ENCODE measurements at regions not wholly inside any gene's neighbourhood (a gene's known extent, or its start where the extent isn't known, plus 50 kb on each side); places are given as distances from the start of the nearest gene placed in this dataset.

- H3K9me3 Mint-ChIP-seq: peaks cover 16% of the 10 kb centered on the region
- no peak overlapping the region for H3K27ac Mint-ChIP-seq
- H3K4me1 Mint-ChIP-seq: no peaks in the 10 kb centered on the region
- no peak overlapping the region for H3K4me3 Mint-ChIP-seq
- no peaks in the 10 kb centered on the region for H3K36me3 Mint-ChIP-seq
- no peak for ATAC-seq
- no peak for DNase-seq (ENCODE audit: low spot score in 2 of 2)
Measured at GRCh38 chr14:87185961-87186560, 806.9 kb downstream of the GALC start.

- peaks cover 16% of the 10 kb centered on the region for H3K9me3 Mint-ChIP-seq
- no peak overlapping the region for H3K27ac Mint-ChIP-seq
- no peaks in the 10 kb centered on the region for H3K4me1 Mint-ChIP-seq
- ATAC-seq: no peak
- H3K36me3 Mint-ChIP-seq: no peaks in the 10 kb centered on the region
- DNase-seq (ENCODE audit: low spot score in 2 of 2): no peak
- H3K4me3 Mint-ChIP-seq: no peak overlapping the region
Measured at GRCh38 chr14:87184180-87184579, 808.8 kb downstream of the GALC start.

- Mint-ChIP-seq H3K9me3 (peaks cover 13% of the 10 kb centered on the region), H3K4me1 (no peaks in the 10 kb centered on the region), H3K4me3 (no peak overlapping the region), H3K27ac (no peak overlapping the region), H3K36me3 (no peaks in the 10 kb centered on the region)
- DNase-seq (ENCODE audit: low spot score in 2 of 2): no peak
- no peak for ATAC-seq
Measured at GRCh38 chr14:87181288-87181687, 811.7 kb downstream of the GALC start.

GRCh38 chr14:87179936-87180335 is 813.0 kb downstream of the GALC start:
- Mint-ChIP-seq H3K4me1 (no peaks in the 10 kb centered on the region), H3K27ac (no peak overlapping the region), H3K9me3 (peaks cover 12% of the 10 kb centered on the region), H3K4me3 (no peak overlapping the region), H3K36me3 (no peaks in the 10 kb centered on the region)
- DNase-seq (ENCODE audit: low spot score in 2 of 2): no peak
- ATAC-seq: no peak

GRCh38 chr14:87178277-87178676 is 814.7 kb downstream of the GALC start:
- H3K27ac Mint-ChIP-seq: no peak overlapping the region
- no peaks in the 10 kb centered on the region for H3K36me3 Mint-ChIP-seq
- no peak for DNase-seq (ENCODE audit: low spot score in 2 of 2)

GRCh38 chr14:87175175-87175574 is 817.8 kb downstream of the GALC start:
- no peak for ATAC-seq
- H3K4me3 Mint-ChIP-seq: no peak overlapping the region
- H3K9me3 Mint-ChIP-seq: peaks cover 15% of the 10 kb centered on the region
- H3K36me3 Mint-ChIP-seq: no peaks in the 10 kb centered on the region
- no peaks in the 10 kb centered on the region for H3K4me1 Mint-ChIP-seq
- H3K27ac Mint-ChIP-seq: no peak overlapping the region
- no peak for DNase-seq (ENCODE audit: low spot score in 2 of 2)

More at GRCh38 chr14:87178277-87178676, 814.7 kb downstream of the GALC start:
- ATAC-seq: no peak
- H3K4me3 Mint-ChIP-seq: no peak overlapping the region
- H3K9me3 Mint-ChIP-seq: peaks cover 9% of the 10 kb centered on the region
- no peaks in the 10 kb centered on the region for H3K4me1 Mint-ChIP-seq

- Mint-ChIP-seq H3K27ac (no peak overlapping the region), H3K36me3 (no peaks in the 10 kb centered on the region), H3K9me3 (peaks cover 20% of the 10 kb centered on the region), H3K4me3 (no peak overlapping the region), H3K4me1 (no peaks in the 10 kb centered on the region)
- ATAC-seq: no peak
- no peak for DNase-seq (ENCODE audit: low spot score in 2 of 2)
Measured at GRCh38 chr14:87171141-87171540, 821.8 kb downstream of the GALC start.

GRCh38 chr14:87170179-87170578 is 822.8 kb downstream of the GALC start:
- Mint-ChIP-seq H3K4me1 (no peaks in the 10 kb centered on the region), H3K36me3 (no peaks in the 10 kb centered on the region), H3K4me3 (no peak overlapping the region), H3K27ac (no peak overlapping the region), H3K9me3 (peaks cover 22% of the 10 kb centered on the region)
- ATAC-seq: no peak
- DNase-seq (ENCODE audit: low spot score in 2 of 2): no peak

- Mint-ChIP-seq H3K27ac (no peak overlapping the region), H3K36me3 (no peaks in the 10 kb centered on the region), H3K4me3 (no peak overlapping the region), H3K4me1 (no peaks in the 10 kb centered on the region), H3K9me3 (peaks cover 21% of the 10 kb centered on the region)
- ATAC-seq (no peak), DNase-seq (ENCODE audit: low spot score in 2 of 2) (no peak)
Measured at GRCh38 chr14:87169362-87169761, 823.6 kb downstream of the GALC start.

GRCh38 chr14:87161502-87161901 is 831.5 kb downstream of the GALC start:
- no peak overlapping the region for H3K27ac Mint-ChIP-seq
- ATAC-seq (no peak), DNase-seq (ENCODE audit: low spot score in 2 of 2) (no peak)
- peaks cover 26% of the 10 kb centered on the region for H3K9me3 Mint-ChIP-seq
- no peak overlapping the region for H3K4me3 Mint-ChIP-seq
- H3K36me3 Mint-ChIP-seq: no peaks in the 10 kb centered on the region
- no peaks in the 10 kb centered on the region for H3K4me1 Mint-ChIP-seq

- H3K4me3 Mint-ChIP-seq: no peak overlapping the region
- DNase-seq (ENCODE audit: low spot score in 2 of 2) (no peak), ATAC-seq (no peak)
- no peak overlapping the region for H3K27ac Mint-ChIP-seq
- no peaks in the 10 kb centered on the region for H3K4me1 Mint-ChIP-seq
- H3K36me3 Mint-ChIP-seq: no peaks in the 10 kb centered on the region
- peaks cover 25% of the 10 kb centered on the region for H3K9me3 Mint-ChIP-seq
Measured at GRCh38 chr14:87160989-87161388, 832.0 kb downstream of the GALC start.

- H3K4me1 Mint-ChIP-seq: no peaks in the 10 kb centered on the region
- no peak overlapping the region for H3K27ac Mint-ChIP-seq
- no peak for ATAC-seq
- H3K4me3 Mint-ChIP-seq: no peak overlapping the region
- peaks cover 17% of the 10 kb centered on the region for H3K9me3 Mint-ChIP-seq
- no peak for DNase-seq (ENCODE audit: low spot score in 2 of 2)
- H3K36me3 Mint-ChIP-seq: no peaks in the 10 kb centered on the region
Measured at GRCh38 chr14:87158283-87158682, 834.7 kb downstream of the GALC start.

- H3K36me3 Mint-ChIP-seq: no peaks in the 10 kb centered on the region
- DNase-seq (ENCODE audit: low spot score in 2 of 2): no peak
- no peak overlapping the region for H3K27ac Mint-ChIP-seq
- no peak for ATAC-seq
- no peaks in the 10 kb centered on the region for H3K4me1 Mint-ChIP-seq
- H3K4me3 Mint-ChIP-seq: no peak overlapping the region
- peaks cover 19% of the 10 kb centered on the region for H3K9me3 Mint-ChIP-seq
Measured at GRCh38 chr14:87156878-87157277, 836.1 kb downstream of the GALC start.

GRCh38 chr14:87155856-87156488 is 837.0 kb downstream of the GALC start:
- H3K36me3 Mint-ChIP-seq: no peaks in the 10 kb centered on the region
- H3K27ac Mint-ChIP-seq: no peak overlapping the region
- H3K9me3 Mint-ChIP-seq: peaks cover 19% of the 10 kb centered on the region

GRCh38 chr14:87153901-87154300 is 839.1 kb downstream of the GALC start:
- Mint-ChIP-seq H3K4me1 (no peaks in the 10 kb centered on the region), H3K36me3 (no peaks in the 10 kb centered on the region), H3K9me3 (peaks cover 13% of the 10 kb centered on the region), H3K4me3 (no peak overlapping the region), H3K27ac (no peak overlapping the region)
- no peak for DNase-seq (ENCODE audit: low spot score in 2 of 2)
- ATAC-seq: no peak

More at GRCh38 chr14:87155856-87156488, 837.0 kb downstream of the GALC start:
- no peak overlapping the region for H3K4me3 Mint-ChIP-seq
- ATAC-seq (no peak), DNase-seq (ENCODE audit: low spot score in 2 of 2) (no peak)
- H3K4me1 Mint-ChIP-seq: no peaks in the 10 kb centered on the region

- Mint-ChIP-seq H3K27ac (no peak overlapping the region), H3K36me3 (no peaks in the 10 kb centered on the region), H3K4me3 (no peak overlapping the region), H3K9me3 (peaks cover 14% of the 10 kb centered on the region), H3K4me1 (no peaks in the 10 kb centered on the region)
- no peak for DNase-seq (ENCODE audit: low spot score in 2 of 2)
- ATAC-seq: no peak
Measured at GRCh38 chr14:87153391-87153790, 839.6 kb downstream of the GALC start.
